ENCODE measurements at regions not wholly inside any gene's neighbourhood (a gene's known extent, or its start where the extent isn't known, plus 50 kb on each side); places are given as distances from the start of the nearest gene placed in this dataset.

DNA sequence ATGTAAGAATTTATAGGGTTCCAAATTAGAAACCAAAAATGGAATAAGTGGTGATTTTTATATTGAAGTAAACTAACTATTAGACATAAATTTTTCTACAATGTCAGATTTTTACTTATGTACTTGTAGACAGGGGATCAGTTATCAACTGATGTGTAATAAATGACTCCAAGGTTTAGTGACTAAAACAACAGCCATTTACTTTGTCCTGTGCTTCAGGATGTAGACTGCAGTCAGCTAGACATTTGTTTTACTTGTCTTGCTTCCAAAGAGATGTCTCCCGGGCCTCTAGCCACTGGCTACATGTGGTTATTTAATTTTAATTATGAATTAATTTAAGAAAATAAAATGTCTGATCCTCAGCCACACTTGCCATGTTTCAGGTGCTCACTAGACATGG lies 249.7 kb upstream of the IGFBP3 start (continued):
- TF ChIP-seq, protein P1, sequence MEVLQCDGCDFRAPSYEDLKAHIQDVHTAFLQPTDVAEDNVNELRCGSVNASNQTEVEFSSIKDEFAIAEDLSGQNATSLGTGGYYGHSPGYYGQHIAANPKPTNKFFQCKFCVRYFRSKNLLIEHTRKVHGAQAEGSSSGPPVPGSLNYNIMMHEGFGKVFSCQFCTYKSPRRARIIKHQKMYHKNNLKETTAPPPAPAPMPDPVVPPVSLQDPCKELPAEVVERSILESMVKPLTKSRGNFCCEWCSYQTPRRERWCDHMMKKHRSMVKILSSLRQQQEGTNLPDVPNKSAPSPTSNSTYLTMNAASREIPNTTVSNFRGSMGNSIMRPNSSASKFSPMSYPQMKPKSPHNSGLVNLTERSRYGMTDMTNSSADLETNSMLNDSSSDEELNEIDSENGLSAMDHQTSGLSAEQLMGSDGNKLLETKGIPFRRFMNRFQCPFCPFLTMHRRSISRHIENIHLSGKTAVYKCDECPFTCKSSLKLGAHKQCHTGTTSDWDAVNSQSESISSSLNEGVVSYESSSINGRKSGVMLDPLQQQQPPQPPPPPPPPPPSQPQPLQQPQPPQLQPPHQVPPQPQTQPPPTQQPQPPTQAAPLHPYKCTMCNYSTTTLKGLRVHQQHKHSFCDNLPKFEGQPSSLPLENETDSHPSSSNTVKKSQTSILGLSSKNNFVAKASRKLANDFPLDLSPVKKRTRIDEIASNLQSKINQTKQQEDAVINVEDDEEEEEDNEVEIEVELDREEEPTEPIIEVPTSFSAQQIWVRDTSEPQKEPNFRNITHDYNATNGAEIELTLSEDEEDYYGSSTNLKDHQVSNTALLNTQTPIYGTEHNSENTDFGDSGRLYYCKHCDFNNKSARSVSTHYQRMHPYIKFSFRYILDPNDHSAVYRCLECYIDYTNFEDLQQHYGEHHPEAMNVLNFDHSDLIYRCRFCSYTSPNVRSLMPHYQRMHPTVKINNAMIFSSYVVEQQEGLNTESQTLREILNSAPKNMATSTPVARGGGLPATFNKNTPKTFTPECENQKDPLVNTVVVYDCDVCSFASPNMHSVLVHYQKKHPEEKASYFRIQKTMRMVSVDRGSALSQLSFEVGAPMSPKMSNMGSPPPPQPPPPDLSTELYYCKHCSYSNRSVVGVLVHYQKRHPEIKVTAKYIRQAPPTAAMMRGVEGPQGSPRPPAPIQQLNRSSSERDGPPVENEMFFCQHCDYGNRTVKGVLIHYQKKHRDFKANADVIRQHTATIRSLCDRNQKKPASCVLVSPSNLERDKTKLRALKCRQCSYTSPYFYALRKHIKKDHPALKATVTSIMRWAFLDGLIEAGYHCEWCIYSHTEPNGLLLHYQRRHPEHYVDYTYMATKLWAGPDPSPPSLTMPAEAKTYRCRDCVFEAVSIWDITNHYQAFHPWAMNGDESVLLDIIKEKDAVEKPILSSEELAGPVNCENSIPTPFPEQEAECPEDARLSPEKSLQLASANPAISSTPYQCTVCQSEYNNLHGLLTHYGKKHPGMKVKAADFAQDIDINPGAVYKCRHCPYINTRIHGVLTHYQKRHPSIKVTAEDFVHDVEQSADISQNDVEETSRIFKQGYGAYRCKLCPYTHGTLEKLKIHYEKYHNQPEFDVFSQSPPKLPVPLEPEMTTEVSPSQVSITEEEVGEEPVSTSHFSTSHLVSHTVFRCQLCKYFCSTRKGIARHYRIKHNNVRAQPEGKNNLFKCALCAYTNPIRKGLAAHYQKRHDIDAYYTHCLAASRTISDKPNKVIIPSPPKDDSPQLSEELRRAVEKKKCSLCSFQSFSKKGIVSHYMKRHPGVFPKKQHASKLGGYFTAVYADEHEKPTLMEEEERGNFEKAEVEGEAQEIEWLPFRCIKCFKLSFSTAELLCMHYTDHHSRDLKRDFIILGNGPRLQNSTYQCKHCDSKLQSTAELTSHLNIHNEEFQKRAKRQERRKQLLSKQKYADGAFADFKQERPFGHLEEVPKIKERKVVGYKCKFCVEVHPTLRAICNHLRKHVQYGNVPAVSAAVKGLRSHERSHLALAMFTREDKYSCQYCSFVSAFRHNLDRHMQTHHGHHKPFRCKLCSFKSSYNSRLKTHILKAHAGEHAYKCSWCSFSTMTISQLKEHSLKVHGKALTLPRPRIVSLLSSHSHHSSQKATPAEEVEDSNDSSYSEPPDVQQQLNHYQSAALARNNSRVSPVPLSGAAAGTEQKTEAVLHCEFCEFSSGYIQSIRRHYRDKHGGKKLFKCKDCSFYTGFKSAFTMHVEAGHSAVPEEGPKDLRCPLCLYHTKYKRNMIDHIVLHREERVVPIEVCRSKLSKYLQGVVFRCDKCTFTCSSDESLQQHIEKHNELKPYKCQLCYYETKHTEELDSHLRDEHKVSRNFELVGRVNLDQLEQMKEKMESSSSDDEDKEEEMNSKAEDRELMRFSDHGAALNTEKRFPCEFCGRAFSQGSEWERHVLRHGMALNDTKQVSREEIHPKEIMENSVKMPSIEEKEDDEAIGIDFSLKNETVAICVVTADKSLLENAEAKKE (CRISPR knock-in tag; IDR thresholded peaks at IDR 0.05): no peak
- no peak for TF ChIP-seq POLR2AphosphoS5 (IDR thresholded peaks at IDR 0.05; ENCODE audit: low read depth)

DNA sequence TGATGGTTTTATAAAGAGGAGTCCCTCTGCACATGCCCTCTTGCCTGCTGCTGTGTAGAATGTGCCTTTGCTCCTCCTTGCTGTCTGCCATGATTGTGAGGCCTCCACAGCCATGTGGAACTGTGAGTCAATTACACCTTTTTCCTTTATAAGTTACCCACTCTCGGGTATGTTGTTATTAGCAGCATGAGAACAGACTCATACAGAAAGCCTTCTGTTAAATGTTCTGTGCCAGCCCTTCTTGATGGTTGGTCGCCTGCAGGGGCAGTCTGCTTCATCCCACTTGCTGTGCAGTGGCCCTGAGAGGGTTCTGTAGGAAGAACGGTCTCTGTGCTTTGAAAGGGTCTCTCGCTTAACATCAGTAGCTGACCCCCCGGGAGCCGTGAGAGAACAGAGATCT lies 248.9 kb upstream of the IGFBP3 start:
- Histone ChIP-seq H3K27me3 (ENCODE audit: insufficient read depth) (no peaks in the 10 kb centered on the region), H2AFZ (no peak overlapping the region), H3K79me2 (replicated peaks; ENCODE audit: insufficient read depth) (no peaks in the 10 kb centered on the region), H3K27ac (ENCODE audit: low read depth) (no peak overlapping the region), H3K4me2 (no peak overlapping the region), H3F3A (replicated peaks; ENCODE audit: low read depth) (no peaks in the 10 kb centered on the region), H3K36me3 (ENCODE audit: insufficient read depth) (no peaks in the 10 kb centered on the region), H3K4me1 (ENCODE audit: insufficient read depth) (no peaks in the 10 kb centered on the region), H3K4me3 (no peak overlapping the region), H4K20me1 (replicated peaks; ENCODE audit: insufficient read depth) (no peaks in the 10 kb centered on the region), H3K9me2 (ENCODE audit: insufficient read depth) (0 out of 2 replicates have a peak, but pooled peaks cover 1% of the 10 kb centered on the region)
- H3K36me3 Mint-ChIP-seq (ENCODE audit: low read depth): no peaks in the 10 kb centered on the region
- no peaks in the 10 kb centered on the region for H3K4me1 Mint-ChIP-seq
- no peak overlapping the region for H3K4me3 Mint-ChIP-seq
- no peaks in the 10 kb centered on the region; the same call in 2 of the 3 replicates for H3K9me3 Mint-ChIP-seq
- H3K27ac Mint-ChIP-seq: no peak overlapping the region
- no peaks in the 10 kb centered on the region for H3K27me3 Mint-ChIP-seq (ENCODE audit: insufficient read depth, low read depth, poor library complexity)
- ATAC-seq (no peak), DNase-seq (ENCODE audit: low spot score) (no peak)
- TF ChIP-seq, protein P2, sequence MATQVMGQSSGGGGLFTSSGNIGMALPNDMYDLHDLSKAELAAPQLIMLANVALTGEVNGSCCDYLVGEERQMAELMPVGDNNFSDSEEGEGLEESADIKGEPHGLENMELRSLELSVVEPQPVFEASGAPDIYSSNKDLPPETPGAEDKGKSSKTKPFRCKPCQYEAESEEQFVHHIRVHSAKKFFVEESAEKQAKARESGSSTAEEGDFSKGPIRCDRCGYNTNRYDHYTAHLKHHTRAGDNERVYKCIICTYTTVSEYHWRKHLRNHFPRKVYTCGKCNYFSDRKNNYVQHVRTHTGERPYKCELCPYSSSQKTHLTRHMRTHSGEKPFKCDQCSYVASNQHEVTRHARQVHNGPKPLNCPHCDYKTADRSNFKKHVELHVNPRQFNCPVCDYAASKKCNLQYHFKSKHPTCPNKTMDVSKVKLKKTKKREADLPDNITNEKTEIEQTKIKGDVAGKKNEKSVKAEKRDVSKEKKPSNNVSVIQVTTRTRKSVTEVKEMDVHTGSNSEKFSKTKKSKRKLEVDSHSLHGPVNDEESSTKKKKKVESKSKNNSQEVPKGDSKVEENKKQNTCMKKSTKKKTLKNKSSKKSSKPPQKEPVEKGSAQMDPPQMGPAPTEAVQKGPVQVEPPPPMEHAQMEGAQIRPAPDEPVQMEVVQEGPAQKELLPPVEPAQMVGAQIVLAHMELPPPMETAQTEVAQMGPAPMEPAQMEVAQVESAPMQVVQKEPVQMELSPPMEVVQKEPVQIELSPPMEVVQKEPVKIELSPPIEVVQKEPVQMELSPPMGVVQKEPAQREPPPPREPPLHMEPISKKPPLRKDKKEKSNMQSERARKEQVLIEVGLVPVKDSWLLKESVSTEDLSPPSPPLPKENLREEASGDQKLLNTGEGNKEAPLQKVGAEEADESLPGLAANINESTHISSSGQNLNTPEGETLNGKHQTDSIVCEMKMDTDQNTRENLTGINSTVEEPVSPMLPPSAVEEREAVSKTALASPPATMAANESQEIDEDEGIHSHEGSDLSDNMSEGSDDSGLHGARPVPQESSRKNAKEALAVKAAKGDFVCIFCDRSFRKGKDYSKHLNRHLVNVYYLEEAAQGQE (IDR thresholded peaks at IDR 0.05; ENCODE audit: unreplicated experiment): no peak
- TF ChIP-seq EZH2phosphoT487 (IDR thresholded peaks at IDR 0.05; ENCODE audit: unreplicated experiment): no peak
- no peak for TF ChIP-seq ZNF114 (CRISPR knock-in tag; IDR thresholded peaks at IDR 0.05)
- TF ChIP-seq JUNB (IDR thresholded peaks at IDR 0.05; ENCODE audit: unreplicated experiment): no peak
- no peak for TF ChIP-seq EZH2 (IDR thresholded peaks at IDR 0.05; ENCODE audit: low read depth, unreplicated experiment)
